RWPE2 (cell line): ENCODE measurements at regions not wholly inside any gene's neighbourhood (a gene's known extent, or its start where the extent isn't known, plus 50 kb on each side); places are given as distances from the start of the nearest gene placed in this dataset.

Experiments used
- ATAC-seq: fragments of 200-7000 bp; cut with Tn5 transposase; 3 replicates; pipeline ENCODE4 v1.9.1; 2021; ENCODE audit warnings: low read depth
- DNase-seq: peaks from one replicate; pipeline ENCODE4 v3.0.0-alpha.2; 2020; ENCODE audit warnings: low spot score
- H3K27ac ChIP-seq: fragments of 450-650 bp; 2 replicates; pipeline ENCODE4 v1.5.1; 2017; ENCODE audit warnings: mild to moderate bottlenecking; ENCODE audit not compliant: poor library complexity, severe bottlenecking
- H3K27me3 ChIP-seq: fragments of 250-450 bp; sonication (Bioruptor Pico); 2 replicates; pipeline ENCODE4 v1.5.1; 2021; ENCODE audit warnings: mild to moderate bottlenecking, moderate library complexity; ENCODE audit not compliant: insufficient read depth, poor library complexity, severe bottlenecking
- H3K36me3 ChIP-seq: fragments of 250-450 bp; sonication (Bioruptor Pico); 2 replicates; pipeline ENCODE4 v1.5.1; 2020; ENCODE audit warnings: low read depth, mild to moderate bottlenecking, moderate library complexity
- H3K4me1 ChIP-seq: fragments of 250-450 bp; sonication (Bioruptor Pico); 2 replicates; pipeline ENCODE4 v1.5.1; 2021; ENCODE audit warnings: mild to moderate bottlenecking, moderate library complexity; ENCODE audit not compliant: insufficient read depth, poor library complexity, severe bottlenecking
- H3K4me3 ChIP-seq: fragments of 250-450 bp; sonication (Bioruptor Pico); 2 replicates; pipeline ENCODE4 v1.5.1; 2021; ENCODE audit warnings: mild to moderate bottlenecking, moderate library complexity; ENCODE audit not compliant: severe bottlenecking
- H3K9me3 ChIP-seq: fragments of 250-450 bp; sonication (Bioruptor Pico); 2 replicates; pipeline ENCODE4 v1.5.1; 2021; ENCODE audit warnings: mild to moderate bottlenecking, moderate library complexity; ENCODE audit not compliant: severe bottlenecking
- CTCF ChIP-seq: fragments of 450-650 bp; IDR thresholded peaks from one replicate; pipeline ENCODE4 v1.5.1; 2017; ENCODE audit warnings: mild to moderate bottlenecking, moderate library complexity; ENCODE audit not compliant: poor library complexity, severe bottlenecking

DNA sequence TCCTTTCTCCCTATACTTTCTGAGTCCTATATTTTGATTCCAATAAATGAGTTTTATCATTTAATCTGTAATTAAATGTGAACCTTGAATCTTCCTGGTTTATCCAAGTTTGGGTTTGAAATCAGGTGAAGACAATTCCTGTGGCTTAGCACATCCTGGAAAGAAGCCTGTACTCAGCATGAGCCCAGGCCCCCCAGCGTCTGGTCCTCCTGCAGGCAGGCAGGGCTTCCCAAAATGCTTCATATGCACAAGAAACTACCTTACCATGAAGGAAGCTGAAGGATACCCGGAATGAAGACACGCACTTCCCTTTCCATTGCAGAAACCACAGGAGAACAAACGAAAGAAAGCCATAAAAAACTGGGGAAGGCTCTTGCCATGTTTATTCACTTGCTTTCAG, 157.4 kb upstream of the PDE10A start:
- Histone ChIP-seq H3K4me3 (no peak overlapping the region), H3K27me3 (peaks cover 35% of the 10 kb centered on the region), H3K36me3 (no peaks in the 10 kb centered on the region), H3K27ac (no peak overlapping the region), H3K9me3 (no peaks in the 10 kb centered on the region), H3K4me1 (no peaks in the 10 kb centered on the region)
- ATAC-seq (no peak), DNase-seq (no peak)
- TF ChIP-seq CTCF: no peak

DNA sequence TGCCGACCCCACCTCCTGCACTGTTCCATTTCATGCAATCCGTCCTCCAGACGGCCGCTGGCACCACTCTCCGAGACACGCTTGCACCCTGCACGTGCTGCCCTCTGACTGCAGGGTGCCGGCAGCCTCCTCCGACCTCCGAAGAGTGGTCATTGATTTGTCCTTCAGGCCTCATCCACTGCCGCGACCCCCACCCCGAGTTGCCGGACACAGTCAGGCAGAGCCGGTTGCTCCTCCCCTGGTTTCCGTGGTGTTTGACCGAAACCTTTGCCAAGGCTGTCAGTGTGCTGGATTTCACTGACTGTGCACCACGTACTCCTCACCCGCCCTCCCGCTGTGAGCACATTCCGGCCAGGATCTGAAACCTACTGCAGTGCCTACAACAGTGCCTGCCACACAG, 156.4 kb upstream of the PDE10A start:
- no peak for DNase-seq
- no peak for TF ChIP-seq CTCF
- ATAC-seq: no peak
- Histone ChIP-seq H3K4me3 (no peak overlapping the region), H3K9me3 (no peaks in the 10 kb centered on the region), H3K36me3 (no peaks in the 10 kb centered on the region), H3K27me3 (peaks cover 35% of the 10 kb centered on the region), H3K27ac (no peak overlapping the region), H3K4me1 (no peaks in the 10 kb centered on the region)

GRCh38 chr6:165818200-165818599, 155.2 kb upstream of the PDE10A start:
- H3K4me1 ChIP-seq: no peaks in the 10 kb centered on the region
- no peak for TF ChIP-seq CTCF
- no peak overlapping the region for H3K27ac ChIP-seq
- H3K36me3 ChIP-seq: no peaks in the 10 kb centered on the region
- H3K4me3 ChIP-seq: no peak overlapping the region
- ATAC-seq (no peak), DNase-seq (no peak)
- no peaks in the 10 kb centered on the region for H3K9me3 ChIP-seq
- peaks cover 35% of the 10 kb centered on the region for H3K27me3 ChIP-seq

DNA sequence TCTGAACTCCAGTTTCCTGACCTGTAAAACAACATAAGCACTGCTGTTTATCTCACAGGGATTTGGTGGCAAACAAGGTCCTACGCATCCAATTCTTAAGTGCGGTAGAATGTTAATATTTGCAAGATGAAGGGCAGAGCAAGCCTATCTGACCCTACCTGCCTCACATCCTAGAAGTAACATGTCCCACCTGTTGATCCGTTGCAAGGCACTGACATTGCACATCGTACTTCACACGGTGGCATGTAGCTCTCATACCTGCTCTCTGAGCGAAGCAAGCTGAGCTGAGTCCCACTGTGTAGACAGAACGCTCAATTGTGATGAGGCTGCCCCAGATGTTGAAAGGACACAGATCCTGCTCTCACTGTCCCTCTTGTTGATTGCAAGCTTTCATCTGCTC, 154.7 kb upstream of the PDE10A start:
- DNase-seq: no peak
- Histone ChIP-seq H3K9me3 (no peaks in the 10 kb centered on the region), H3K27ac (no peak overlapping the region), H3K27me3 (peaks cover 35% of the 10 kb centered on the region), H3K36me3 (no peaks in the 10 kb centered on the region), H3K4me1 (no peaks in the 10 kb centered on the region), H3K4me3 (no peak overlapping the region)
- ATAC-seq: no peak
- TF ChIP-seq CTCF: no peak

GRCh38 chr6:165817148-165817547, 154.1 kb upstream of the PDE10A start:
- Histone ChIP-seq H3K27ac (no peak overlapping the region), H3K27me3 (peaks cover 35% of the 10 kb centered on the region), H3K36me3 (no peaks in the 10 kb centered on the region), H3K4me3 (no peak overlapping the region), H3K4me1 (no peaks in the 10 kb centered on the region), H3K9me3 (no peaks in the 10 kb centered on the region)
- DNase-seq (no peak), ATAC-seq (no peak)
- TF ChIP-seq CTCF: no peak
